Thoracic aorta (tissue), 2 donors: ENCODE measurements at regions not wholly inside any gene's neighbourhood (a gene's known extent, or its start where the extent isn't known, plus 50 kb on each side); places are given as distances from the start of the nearest gene placed in this dataset.

ENCODE experiments used
- ATAC-seq: fragments of 150-250 bp; one replicate; pipeline ENCODE4 v1.8.0; 2017; ENCODE audit warnings: low read depth; ENCODE audit not compliant: insufficient number of reproducible peaks, low FRiP score
- DNase-seq: peaks from one replicate; pipeline ENCODE4 v3.0.0-alpha.2; 2020; ENCODE audit warnings: low spot score
- H3K27ac ChIP-seq, 2 donors: fragments of 200-600 bp; sonication (generic); 1 replicate in 1 of 2; 2 replicates in 1 of 2; pipeline ENCODE4 v1.5.1; 2016; ENCODE audit warnings: mild to moderate bottlenecking in 2 of 2, moderate library complexity in 2 of 2
- H3K27me3 ChIP-seq: fragments of 200-600 bp; sonication (generic); replicated peaks from 2 replicates; pipeline ENCODE4 v1.6.0; 2016; ENCODE audit warnings: mild to moderate bottlenecking; ENCODE audit not compliant: insufficient read depth
- H3K36me3 ChIP-seq: fragments of 200-600 bp; sonication (generic); one replicate; pipeline ENCODE4 v1.5.1; 2016
- H3K4me1 ChIP-seq, 2 donors: fragments of 200-600 bp; sonication (generic); 1 replicate in 1 of 2; 2 replicates in 1 of 2; pipeline versions ENCODE4 v1.5.1 to v1.6.0; 2016; ENCODE audit warnings: low read depth in 2 of 2, mild to moderate bottlenecking in 1 of 2; ENCODE audit not compliant: control insufficient read depth in 1 of 2
- H3K4me3 ChIP-seq: fragments of 200-600 bp; sonication (generic); 2 replicates; pipeline ENCODE4 v1.5.1; 2016; ENCODE audit warnings: mild to moderate bottlenecking
- H3K9me3 ChIP-seq: fragments of 200-600 bp; sonication (generic); 2 replicates; pipeline ENCODE4 v1.5.1; 2016
- CTCF ChIP-seq: fragments of 200-600 bp; sonication (generic); IDR thresholded peaks from one replicate; pipeline ENCODE4 v1.5.1; 2019; ENCODE audit warnings: antibody characterized with exemption

- no peaks in the 10 kb centered on the region for H3K36me3 ChIP-seq
- H3K27me3 ChIP-seq: no peaks in the 10 kb centered on the region
- peaks cover 0 to 5% of the 10 kb centered on the region in 2 donors for H3K4me1 ChIP-seq
- H3K4me3 ChIP-seq: no peak overlapping the region
- H3K9me3 ChIP-seq: no peaks in the 10 kb centered on the region
- no peak for DNase-seq
- no peak for TF ChIP-seq CTCF
- no peak for ATAC-seq
- H3K27ac ChIP-seq: no peak overlapping the region
Measured at GRCh38 chr20:39941245-39941644, 747.8 kb downstream of the MAFB start.

- no peaks in the 10 kb centered on the region for H3K9me3 ChIP-seq
- ATAC-seq (no peak), DNase-seq (no peak)
- TF ChIP-seq CTCF: no peak
- no peak overlapping the region for H3K4me3 ChIP-seq
- H3K36me3 ChIP-seq: no peaks in the 10 kb centered on the region
- no peaks in the 10 kb centered on the region for H3K27me3 ChIP-seq
- H3K4me1 ChIP-seq: peaks cover 0 to 5% of the 10 kb centered on the region in 2 donors
- H3K27ac ChIP-seq: no peak overlapping the region
Measured at GRCh38 chr20:39939241-39939865, 749.7 kb downstream of the MAFB start.

DNA sequence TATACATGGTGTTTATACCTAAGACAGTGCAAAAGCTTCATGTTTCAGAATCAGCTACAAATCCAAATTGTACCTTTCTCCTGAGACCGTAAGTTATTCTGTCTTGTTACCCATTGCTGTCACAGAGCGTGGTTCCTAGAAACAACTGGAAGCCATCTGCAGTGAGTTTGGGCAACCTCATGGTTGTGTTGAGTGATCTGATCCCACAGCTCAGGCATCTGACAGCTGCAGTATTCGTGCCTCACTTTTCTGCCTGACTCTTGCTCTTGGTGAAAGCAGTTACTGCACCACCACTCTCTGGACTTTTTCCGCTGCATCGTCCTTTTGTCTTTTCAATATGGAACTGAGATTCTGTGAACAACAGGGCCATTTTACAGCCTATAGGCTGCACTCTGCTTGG is 752.6 kb downstream of the MAFB start:
- no peaks in the 10 kb centered on the region for H3K27me3 ChIP-seq
- DNase-seq (no peak), ATAC-seq (no peak)
- H3K4me3 ChIP-seq: no peak overlapping the region
- no peak overlapping the region for H3K27ac ChIP-seq
- TF ChIP-seq CTCF: no peak
- no peaks in the 10 kb centered on the region for H3K9me3 ChIP-seq
- H3K36me3 ChIP-seq: no peaks in the 10 kb centered on the region
- H3K4me1 ChIP-seq: peaks cover 0 to 2% of the 10 kb centered on the region in 2 donors

DNA sequence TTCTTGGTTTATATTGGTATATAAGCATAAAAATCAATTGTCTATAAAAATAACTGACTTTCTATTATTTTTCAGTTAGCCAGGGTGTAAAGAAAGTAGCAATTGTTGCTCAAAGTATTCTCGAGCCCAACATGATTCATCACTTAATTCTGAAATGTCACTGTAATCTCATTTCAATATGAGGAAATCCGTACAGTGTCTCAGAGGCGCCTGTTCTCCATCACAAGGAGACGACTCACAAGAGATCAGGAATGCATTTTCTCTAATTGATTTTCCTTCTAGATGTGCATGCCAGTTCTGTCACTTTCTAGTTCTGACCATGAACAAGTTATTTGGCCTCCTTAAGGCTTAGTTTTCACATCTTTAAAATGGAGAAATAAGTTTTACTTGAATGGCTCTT is 753.1 kb downstream of the MAFB start:
- no peak for TF ChIP-seq CTCF

GRCh38 chr20:39916236-39916765 is 772.7 kb downstream of the MAFB start:
- H3K4me3 ChIP-seq: no peak overlapping the region
- DNase-seq (no peak), ATAC-seq (no peak)
- no peak overlapping the region for H3K27ac ChIP-seq
- no peak for TF ChIP-seq CTCF
- no peaks in the 10 kb centered on the region for H3K9me3 ChIP-seq
- H3K36me3 ChIP-seq: no peaks in the 10 kb centered on the region
- no peaks in the 10 kb centered on the region for H3K27me3 ChIP-seq
- no peaks in the 10 kb centered on the region for H3K4me1 ChIP-seq

More for the DNA sequence above, 753.1 kb downstream of the MAFB start:
- ATAC-seq (no peak), DNase-seq (no peak)
- H3K9me3 ChIP-seq: no peaks in the 10 kb centered on the region
- no peak overlapping the region for H3K27ac ChIP-seq
- H3K4me1 ChIP-seq: no peaks in the 10 kb centered on the region
- no peak overlapping the region for H3K4me3 ChIP-seq
- H3K36me3 ChIP-seq: no peaks in the 10 kb centered on the region
- H3K27me3 ChIP-seq: no peaks in the 10 kb centered on the region
